Neutrophil (primary cell): ENCODE measurements at regions not wholly inside any gene's neighbourhood (a gene's known extent, or its start where the extent isn't known, plus 50 kb on each side); places are given as distances from the start of the nearest gene placed in this dataset.

Experiments used
- H3K27ac ChIP-seq: fragments of 200-600 bp; sonication (generic); 2 replicates; pipeline ENCODE4 v1.5.1; 2016; ENCODE audit warnings: mild to moderate bottlenecking, moderate library complexity
- H3K27me3 ChIP-seq: fragments of 200-600 bp; sonication (generic); 2 replicates; pipeline ENCODE4 v1.6.0; 2016; ENCODE audit warnings: mild to moderate bottlenecking
- H3K36me3 ChIP-seq: fragments of 200-600 bp; sonication (generic); 2 replicates; pipeline ENCODE4 v1.5.1; 2017
- H3K4me1 ChIP-seq, 2 experiments: fragments of 200-600 bp in 1 of 2; sonication (generic) in 1 of 2; 1 replicate in 1 of 2; 2 replicates in 1 of 2; pipeline versions ENCODE4 v1.5.1 to v1.6.1; 2013 to 2016; ENCODE audit warnings: low read depth in 1 of 2, low read length in 1 of 2, mild to moderate bottlenecking in 1 of 2, moderate library complexity in 1 of 2; ENCODE audit not compliant: control insufficient read depth in 1 of 2, insufficient read depth in 1 of 2
- H3K4me3 ChIP-seq, 2 experiments: fragments of 200-600 bp in 1 of 2; sonication (generic) in 1 of 2; 1 replicate in 1 of 2; 2 replicates in 1 of 2; pipeline ENCODE4 v1.5.1; 2013 to 2016; ENCODE audit warnings: low read depth in 1 of 2, low read length in 1 of 2, mild to moderate bottlenecking in 1 of 2, moderate library complexity in 1 of 2
- H3K9me3 ChIP-seq: fragments of 200-600 bp; sonication (generic); 2 replicates; pipeline ENCODE4 v1.5.1; 2016
- CTCF ChIP-seq: fragments of 200-600 bp; sonication (generic); IDR thresholded peaks from 2 replicates; pipeline ENCODE4 v1.5.1; 2016; ENCODE audit warnings: antibody characterized with exemption

GRCh38 chr5:143481697-143482531 is 78.4 kb upstream of the NR3C1 start:
- Histone ChIP-seq H3K36me3 (no peaks in the 10 kb centered on the region), H3K9me3 (no peaks in the 10 kb centered on the region), H3K4me1 (no peaks in the 10 kb centered on the region), H3K27me3 (no peaks in the 10 kb centered on the region), H3K27ac (no peak overlapping the region), H3K4me3 (no peak overlapping the region)
- no peak for TF ChIP-seq CTCF

GRCh38 chr5:143480001-143480400 is 76.5 kb upstream of the NR3C1 start:
- Histone ChIP-seq H3K4me1 (no peaks in the 10 kb centered on the region), H3K36me3 (no peaks in the 10 kb centered on the region), H3K27ac (no peak overlapping the region), H3K9me3 (no peaks in the 10 kb centered on the region), H3K27me3 (no peaks in the 10 kb centered on the region), H3K4me3 (no peak overlapping the region)
- TF ChIP-seq CTCF = no peak

GRCh38 chr5:143479394-143479793 is 75.9 kb upstream of the NR3C1 start:
- TF ChIP-seq CTCF = no peak
- Histone ChIP-seq H3K4me3 (no peak overlapping the region), H3K27me3 (no peaks in the 10 kb centered on the region), H3K27ac (no peak overlapping the region), H3K36me3 (no peaks in the 10 kb centered on the region), H3K9me3 (no peaks in the 10 kb centered on the region), H3K4me1 (no peaks in the 10 kb centered on the region)

- no peaks in the 10 kb centered on the region for H3K9me3 ChIP-seq
- no peak for TF ChIP-seq CTCF
Measured at GRCh38 chr5:143476601-143477211, 73.2 kb upstream of the NR3C1 start.

GRCh38 chr5:143474616-143475015 is 71.1 kb upstream of the NR3C1 start:
- Histone ChIP-seq H3K4me1 (no peaks in the 10 kb centered on the region), H3K4me3 (no peak overlapping the region), H3K9me3 (no peaks in the 10 kb centered on the region), H3K27ac (no peak overlapping the region), H3K27me3 (no peaks in the 10 kb centered on the region), H3K36me3 (no peaks in the 10 kb centered on the region)
- TF ChIP-seq CTCF = no peak

More at GRCh38 chr5:143476601-143477211, 73.2 kb upstream of the NR3C1 start:
- no peak overlapping the region for H3K27ac ChIP-seq
- no peaks in the 10 kb centered on the region for H3K4me1 ChIP-seq
- no peak overlapping the region for H3K4me3 ChIP-seq
- no peaks in the 10 kb centered on the region for H3K27me3 ChIP-seq
- no peaks in the 10 kb centered on the region for H3K36me3 ChIP-seq
